Osteoblast (primary cell): ENCODE measurements at regions not wholly inside any gene's neighbourhood (a gene's known extent, or its start where the extent isn't known, plus 50 kb on each side); places are given as distances from the start of the nearest gene placed in this dataset.

Experiments
- DNase-seq: peaks from one replicate; pipeline ENCODE4 v3.0.0; 2011; ENCODE audit warnings: low spot score, mixed read lengths; ENCODE audit not compliant: insufficient read length; ENCODE audit errors: missing footprints
- H2AFZ ChIP-seq: 2 replicates; pipeline ENCODE4 v1.6.0; 2011; ENCODE audit warnings: mild to moderate bottlenecking, low read length
- H3K27ac ChIP-seq: 2 replicates; pipeline ENCODE4 v1.5.1; 2011; ENCODE audit warnings: mild to moderate bottlenecking, low read depth, low read length, moderate library complexity
- H3K27me3 ChIP-seq: 2 replicates; pipeline ENCODE4 v1.6.0; 2012; ENCODE audit warnings: mild to moderate bottlenecking, control low read depth, inconsistent platforms, low read length, moderate library complexity; ENCODE audit not compliant: insufficient read depth
- H3K36me3 ChIP-seq: 2 replicates; pipeline ENCODE4 v1.5.1; 2011; ENCODE audit warnings: mild to moderate bottlenecking, low read length, control low read depth, moderate library complexity; ENCODE audit not compliant: insufficient read depth
- H3K4me1 ChIP-seq: 2 replicates; pipeline ENCODE4 v1.5.1; 2011; ENCODE audit warnings: mild to moderate bottlenecking, low read length, control low read depth, moderate library complexity; ENCODE audit not compliant: insufficient read depth
- H3K4me2 ChIP-seq: 2 replicates; pipeline ENCODE4 v1.6.0; 2011; ENCODE audit warnings: mild to moderate bottlenecking, low read length; ENCODE audit not compliant: insufficient read depth
- H3K4me3 ChIP-seq: fragments of 200-600 bp; sonication (generic); 3 replicates; pipeline ENCODE4 v1.5.1; 2012; ENCODE audit warnings: mild to moderate bottlenecking, low read length, inconsistent platforms; ENCODE audit not compliant: insufficient read depth
- H3K79me2 ChIP-seq: 2 replicates; pipeline ENCODE4 v1.6.0; 2012; ENCODE audit warnings: mild to moderate bottlenecking, low read length, control low read depth, inconsistent platforms; ENCODE audit not compliant: insufficient read depth
- H3K9me3 ChIP-seq: 2 replicates; pipeline ENCODE4 v1.5.1; 2011; ENCODE audit warnings: low read depth, low read length, control low read depth
- H4K20me1 ChIP-seq: 2 replicates; pipeline ENCODE4 v1.6.0; 2012; ENCODE audit warnings: mild to moderate bottlenecking, low read length, control low read depth; ENCODE audit not compliant: insufficient read depth
- TF ChIP-seq, protein P1 (sequence below): IDR thresholded peaks from 2 replicates; pipeline ENCODE4 v1.5.1; 2011; ENCODE audit warnings: mild to moderate bottlenecking, low read depth, low read length, moderate library complexity; ENCODE audit errors: extremely low read depth

DNA sequence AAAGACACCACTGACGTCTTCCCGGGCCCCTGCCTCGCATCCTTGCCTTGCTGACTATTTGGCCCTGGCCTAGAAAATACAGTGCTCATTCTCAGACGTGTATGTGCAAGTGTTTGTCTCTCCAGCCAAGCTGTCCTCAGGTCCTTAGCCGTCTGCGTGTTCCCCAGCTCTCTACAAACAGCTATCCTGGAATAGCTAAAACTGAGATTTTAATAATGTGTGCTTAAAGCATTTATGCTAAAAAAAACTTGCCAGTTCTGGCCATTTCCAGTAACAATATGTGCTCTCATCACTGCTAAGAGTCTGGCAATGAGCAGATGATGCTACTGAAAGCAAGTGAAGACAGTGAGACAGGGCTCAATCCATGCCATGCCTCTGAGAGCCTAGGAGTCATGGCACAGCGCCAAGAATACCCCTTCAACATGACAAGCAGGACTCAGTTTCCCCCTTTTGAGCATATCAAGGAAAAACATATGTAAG is 55.7 kb downstream of the IRF2BP2 start:
- H3K27ac ChIP-seq, result no peak overlapping the region

GRCh38 chr1:234553240-234554188 is 56.5 kb downstream of the IRF2BP2 start:
- H3K4me3 ChIP-seq, result no peak overlapping the region
- no peaks in the 10 kb centered on the region for H3K79me2 ChIP-seq
- H2AFZ ChIP-seq, result peak overlapping the region; percentile 7
- TF ChIP-seq, protein P1, sequence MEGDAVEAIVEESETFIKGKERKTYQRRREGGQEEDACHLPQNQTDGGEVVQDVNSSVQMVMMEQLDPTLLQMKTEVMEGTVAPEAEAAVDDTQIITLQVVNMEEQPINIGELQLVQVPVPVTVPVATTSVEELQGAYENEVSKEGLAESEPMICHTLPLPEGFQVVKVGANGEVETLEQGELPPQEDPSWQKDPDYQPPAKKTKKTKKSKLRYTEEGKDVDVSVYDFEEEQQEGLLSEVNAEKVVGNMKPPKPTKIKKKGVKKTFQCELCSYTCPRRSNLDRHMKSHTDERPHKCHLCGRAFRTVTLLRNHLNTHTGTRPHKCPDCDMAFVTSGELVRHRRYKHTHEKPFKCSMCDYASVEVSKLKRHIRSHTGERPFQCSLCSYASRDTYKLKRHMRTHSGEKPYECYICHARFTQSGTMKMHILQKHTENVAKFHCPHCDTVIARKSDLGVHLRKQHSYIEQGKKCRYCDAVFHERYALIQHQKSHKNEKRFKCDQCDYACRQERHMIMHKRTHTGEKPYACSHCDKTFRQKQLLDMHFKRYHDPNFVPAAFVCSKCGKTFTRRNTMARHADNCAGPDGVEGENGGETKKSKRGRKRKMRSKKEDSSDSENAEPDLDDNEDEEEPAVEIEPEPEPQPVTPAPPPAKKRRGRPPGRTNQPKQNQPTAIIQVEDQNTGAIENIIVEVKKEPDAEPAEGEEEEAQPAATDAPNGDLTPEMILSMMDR, result no peak
- no peaks in the 10 kb centered on the region for H3K27me3 ChIP-seq
- peaks cover 16% of the 10 kb centered on the region for H3K4me1 ChIP-seq
- no peaks in the 10 kb centered on the region for H3K36me3 ChIP-seq
- H3K4me2 ChIP-seq, result peak overlapping the region; percentile 7
- H3K27ac ChIP-seq, result peak overlapping the region; percentile 47
- H3K9me3 ChIP-seq, result no peaks in the 10 kb centered on the region
- H4K20me1 ChIP-seq, result no peaks in the 10 kb centered on the region
- DNase-seq, result peak; percentile 90

More for the DNA sequence above, 55.7 kb downstream of the IRF2BP2 start:
- no peak overlapping the region for H2AFZ ChIP-seq
- H3K27me3 ChIP-seq, result no peaks in the 10 kb centered on the region
- no peaks in the 10 kb centered on the region for H3K36me3 ChIP-seq
- no peak overlapping the region for H3K4me3 ChIP-seq
- H4K20me1 ChIP-seq, result no peaks in the 10 kb centered on the region
- DNase-seq, result no peak
- H3K79me2 ChIP-seq, result no peaks in the 10 kb centered on the region
- H3K9me3 ChIP-seq, result no peaks in the 10 kb centered on the region
- H3K4me2 ChIP-seq, result no peak overlapping the region
- H3K4me1 ChIP-seq, result peaks cover 16% of the 10 kb centered on the region
- TF ChIP-seq, protein P1, result no peak

DNA sequence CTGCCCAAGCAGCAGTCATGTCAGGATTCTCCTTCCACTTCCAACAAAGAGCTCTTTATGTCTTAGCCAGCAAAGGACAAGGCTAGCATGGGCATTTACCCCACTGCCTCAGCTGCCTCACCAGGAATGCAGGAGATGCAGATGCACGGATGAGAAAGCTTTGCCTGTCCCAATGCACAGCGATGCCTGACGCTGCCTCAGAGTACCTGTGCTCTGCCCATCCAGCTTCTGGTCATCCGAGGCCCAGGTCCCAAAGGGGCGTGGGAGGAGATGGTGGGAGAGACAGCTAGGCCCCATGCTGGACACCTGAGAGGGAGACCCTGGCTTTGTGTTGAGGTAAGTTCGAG is 59.0 kb downstream of the IRF2BP2 start:
- Histone ChIP-seq H3K4me3 (no peak overlapping the region), H3K4me2 (no peak overlapping the region), H4K20me1 (no peaks in the 10 kb centered on the region), H3K79me2 (no peaks in the 10 kb centered on the region), H3K27ac (no peak overlapping the region), H3K36me3 (no peaks in the 10 kb centered on the region), H3K9me3 (no peaks in the 10 kb centered on the region), H3K4me1 (peaks cover 16% of the 10 kb centered on the region), H3K27me3 (no peaks in the 10 kb centered on the region), H2AFZ (no peak overlapping the region)
- DNase-seq, result no peak
- TF ChIP-seq, protein P1, result no peak

- no peaks in the 10 kb centered on the region for H3K9me3 ChIP-seq
- TF ChIP-seq, protein P1, result no peak
- no peaks in the 10 kb centered on the region for H3K27me3 ChIP-seq
- H3K36me3 ChIP-seq, result no peaks in the 10 kb centered on the region
- no peaks in the 10 kb centered on the region for H3K79me2 ChIP-seq
- no peak overlapping the region for H2AFZ ChIP-seq
- no peak overlapping the region for H3K4me3 ChIP-seq
- DNase-seq, result no peak
- no peaks in the 10 kb centered on the region for H4K20me1 ChIP-seq
- no peak overlapping the region for H3K27ac ChIP-seq
- no peak overlapping the region for H3K4me2 ChIP-seq
- H3K4me1 ChIP-seq, result peaks cover 16% of the 10 kb centered on the region
Measured at GRCh38 chr1:234550341-234551031, 59.5 kb downstream of the IRF2BP2 start.
